ENCODE measurements at regions not wholly inside any gene's neighbourhood (a gene's known extent, or its start where the extent isn't known, plus 50 kb on each side); places are given as distances from the start of the nearest gene placed in this dataset.
A peak's percentile ranks its signal among the peaks of the same experiment; 100 is the strongest.

DNA sequence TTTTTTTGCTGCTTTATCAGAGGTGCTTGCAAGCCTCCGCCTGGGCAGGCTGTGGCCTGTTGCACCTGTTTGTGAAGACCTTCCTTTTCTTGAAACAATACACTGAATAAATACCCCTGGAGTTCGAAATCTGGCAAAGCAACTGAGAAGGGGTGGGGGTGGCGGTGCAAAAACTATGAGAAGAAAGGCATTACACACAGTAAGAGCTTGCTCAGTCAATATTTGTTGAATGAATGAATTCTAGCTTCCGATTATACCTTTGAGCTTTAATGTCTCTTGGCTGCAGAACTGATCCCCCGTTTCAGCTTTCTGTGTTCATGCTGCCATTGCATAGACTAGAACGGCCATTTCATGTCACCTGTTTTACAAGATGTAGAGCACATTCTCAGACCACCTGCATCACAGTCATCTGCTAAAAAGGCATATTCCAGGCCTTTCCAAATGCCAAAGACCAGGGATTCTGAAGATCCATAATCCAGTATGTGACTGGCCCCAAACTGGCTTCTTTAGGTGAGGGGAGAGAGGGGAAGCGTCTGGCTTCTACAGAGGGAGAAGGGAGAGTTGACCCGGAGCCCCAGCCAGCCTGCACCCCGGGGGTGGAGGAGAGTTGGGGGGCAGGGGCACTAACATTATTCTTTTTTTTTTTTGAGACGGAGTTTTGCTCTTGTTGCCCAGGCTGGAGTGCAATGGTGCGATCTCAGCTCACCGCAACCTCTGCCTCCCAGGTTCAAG, 111.5 kb downstream of the ETS2 start:
- POLR2A ChIA-PET: no interaction called here
- CTCF ChIA-PET: interaction anchor here (0.6 kb wide), 2 partner anchors 135 to 216 kb away, joined by 3 read pairs; no protein-coding TSS in a partner anchor
- no peaks in the 10 kb centered on the region for H3K4me1 ChIP-seq (ENCODE audit: control insufficient read depth, insufficient read depth, low read length)

GRCh38 chr21:38916214-38916964, 110.7 kb downstream of the ETS2 start:
- TF ChIP-seq ZNF521 (tag by site-specific recombination; IDR thresholded peaks at IDR 0.05) (0 out of 2 replicates have a peak, but pooled peaks have one; percentile 34), ZNF23 (tag by site-specific recombination; IDR thresholded peaks at IDR 0.05; ENCODE audit: borderline replicate concordance) (no peak), ZNF18 (tag by site-specific recombination; IDR thresholded peaks at IDR 0.05) (0 out of 2 replicates have a peak, but pooled peaks have one; percentile 49), MYNN (tag by site-specific recombination; IDR thresholded peaks at IDR 0.05; ENCODE audit: borderline replicate concordance) (no peak), ZBTB11 (tag by site-specific recombination; conservative IDR thresholded peaks at IDR 0.05; ENCODE audit: low read depth) (no peak), PRDM2 (tag by site-specific recombination; IDR thresholded peaks at IDR 0.05; ENCODE audit: borderline replicate concordance) (no peak), KLF1 (tag by site-specific recombination; IDR thresholded peaks at IDR 0.05) (peak; percentile 47; the same call in 1 of the 2 replicates), ZNF366 (tag by site-specific recombination; conservative IDR thresholded peaks at IDR 0.05) (peak; percentile 84)
- ChIA-PET CTCF (interaction anchor here (0.6 kb wide), 1 partner anchor 135 kb away, joined by 3 read pairs; no protein-coding TSS in a partner anchor), POLR2A (no interaction called here)
- H3K4me3 ChIP-seq (ENCODE audit: low read depth, low read length): no peak overlapping the region
- H3K9me3 ChIP-seq (ENCODE audit: control insufficient read depth, insufficient read depth, low read depth, low read length): no peaks in the 10 kb centered on the region
- no peaks in the 10 kb centered on the region for H3K36me3 ChIP-seq (ENCODE audit: control insufficient read depth in 2 of 2, insufficient read depth in 1 of 2, low read length in 2 of 2)
- no peak overlapping the region for H3K27ac ChIP-seq (ENCODE audit: extremely low read depth, low read depth, low read length)
- H3K4me1 ChIP-seq (ENCODE audit: control insufficient read depth, insufficient read depth, low read length): no peaks in the 10 kb centered on the region

More for the DNA sequence above, 111.5 kb downstream of the ETS2 start:
- no peaks in the 10 kb centered on the region for H3K9me3 ChIP-seq (ENCODE audit: control insufficient read depth, insufficient read depth, low read depth, low read length)
- TF ChIP-seq RBAK (tag by site-specific recombination; IDR thresholded peaks at IDR 0.05) (no peak), ZBTB26 (tag by site-specific recombination; optimal IDR thresholded peaks at IDR 0.05) (no peak), MZF1 (tag by site-specific recombination; IDR thresholded peaks at IDR 0.05; ENCODE audit: borderline replicate concordance) (no peak), KLF17 (tag by site-specific recombination; IDR thresholded peaks at IDR 0.05) (no peak), ZBTB20 (tag by site-specific recombination; IDR thresholded peaks at IDR 0.05) (no peak)
- TF ChIP-seq, protein P1, sequence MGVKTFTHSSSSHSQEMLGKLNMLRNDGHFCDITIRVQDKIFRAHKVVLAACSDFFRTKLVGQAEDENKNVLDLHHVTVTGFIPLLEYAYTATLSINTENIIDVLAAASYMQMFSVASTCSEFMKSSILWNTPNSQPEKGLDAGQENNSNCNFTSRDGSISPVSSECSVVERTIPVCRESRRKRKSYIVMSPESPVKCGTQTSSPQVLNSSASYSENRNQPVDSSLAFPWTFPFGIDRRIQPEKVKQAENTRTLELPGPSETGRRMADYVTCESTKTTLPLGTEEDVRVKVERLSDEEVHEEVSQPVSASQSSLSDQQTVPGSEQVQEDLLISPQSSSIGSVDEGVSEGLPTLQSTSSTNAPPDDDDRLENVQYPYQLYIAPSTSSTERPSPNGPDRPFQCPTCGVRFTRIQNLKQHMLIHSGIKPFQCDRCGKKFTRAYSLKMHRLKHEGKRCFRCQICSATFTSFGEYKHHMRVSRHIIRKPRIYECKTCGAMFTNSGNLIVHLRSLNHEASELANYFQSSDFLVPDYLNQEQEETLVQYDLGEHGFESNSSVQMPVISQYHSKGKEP (tag by site-specific recombination; IDR thresholded peaks at IDR 0.05): no peak
- no peaks in the 10 kb centered on the region for H3K36me3 ChIP-seq (ENCODE audit: control insufficient read depth in 2 of 2, insufficient read depth in 1 of 2, low read length in 2 of 2)
- no peak overlapping the region for H3K4me3 ChIP-seq (ENCODE audit: low read depth, low read length)
- no peak overlapping the region for H3K27ac ChIP-seq (ENCODE audit: extremely low read depth, low read depth, low read length)
